GM21528 (cell line): ENCODE measurements at regions not wholly inside any gene's neighbourhood (a gene's known extent, or its start where the extent isn't known, plus 50 kb on each side); places are given as distances from the start of the nearest gene placed in this dataset.

ENCODE experiments used
- ATAC-seq: cut with Tn5 transposase; IDR thresholded peaks from one replicate; pipeline ENCODE4 v1.9.1; 2021; ENCODE audit warnings: mild to moderate bottlenecking, moderate library complexity; ENCODE audit not compliant: unreplicated experiment, low FRiP score

GRCh38 chr1:192100686-192101468, 57.4 kb upstream of the RGS18 start:
- ATAC-seq, result no peak

GRCh38 chr1:192104128-192104527, 54.1 kb upstream of the RGS18 start:
- ATAC-seq, result no peak

GRCh38 chr1:192104852-192105251, 53.4 kb upstream of the RGS18 start:
- no peak for ATAC-seq

GRCh38 chr1:192108161-192108560, 50.1 kb upstream of the RGS18 start:
- no peak for ATAC-seq
